Activated naive CD8-positive, alpha-beta T cell treated with anti-CD3 and anti-CD28 coated beads, Interleukin-2, amount 10 ng/mL, durations not matched to agents 7 days and 5 days (primary cell): ENCODE measurements at regions not wholly inside any gene's neighbourhood (a gene's known extent, or its start where the extent isn't known, plus 50 kb on each side); places are given as distances from the start of the nearest gene placed in this dataset.

Experiments
- ATAC-seq: fragments of 150-1000 bp; cut with Tn5 transposase; one replicate; pipeline ENCODE4 v1.10.0; 2021; ENCODE audit warnings: low read depth, moderate library complexity
- POLR2A ChIA-PET: fragments of 350-600 bp; sonication (Branson Sonifier 250); formaldehyde crosslinking; loops from one replicate; lab custom pipeline; 2021; ENCODE audit warnings: antibody characterized with exemption; lab: Charles Lee
- DNase-seq: peaks from one replicate; pipeline ENCODE4 v3.0.0; 2021
- H3K27ac Mint-ChIP-seq: one replicate; pipeline ENCODE4 v1.8.0; 2022; ENCODE audit warnings: mild to moderate bottlenecking, mixed read lengths
- H3K27me3 Mint-ChIP-seq: one replicate; pipeline ENCODE4 v1.8.0; 2022; ENCODE audit warnings: mild to moderate bottlenecking, moderate library complexity, mixed read lengths
- H3K36me3 Mint-ChIP-seq: one replicate; pipeline ENCODE4 v1.8.0; 2021; ENCODE audit warnings: mild to moderate bottlenecking, mixed read lengths
- H3K4me1 Mint-ChIP-seq: one replicate; pipeline ENCODE4 v1.8.0; 2021; ENCODE audit warnings: mixed read lengths
- H3K4me3 Mint-ChIP-seq: one replicate; pipeline ENCODE4 v1.8.0; 2022; ENCODE audit warnings: mild to moderate bottlenecking, moderate library complexity, mixed read lengths
- H3K9me3 Mint-ChIP-seq: one replicate; pipeline ENCODE4 v1.8.0; 2021; ENCODE audit warnings: mixed read lengths

GRCh38 chr4:138665851-138666250 is 349.7 kb upstream of the NOCT start:
- DNase-seq, result no peak
- Mint-ChIP-seq H3K4me3 (no peak overlapping the region), H3K27ac (no peak overlapping the region), H3K9me3 (no peaks in the 10 kb centered on the region), H3K4me1 (no peaks in the 10 kb centered on the region), H3K36me3 (no peaks in the 10 kb centered on the region), H3K27me3 (no peaks in the 10 kb centered on the region)
- POLR2A ChIA-PET, result no interaction called here
- ATAC-seq, result no peak

- Mint-ChIP-seq H3K27ac (no peak overlapping the region), H3K27me3 (no peaks in the 10 kb centered on the region), H3K9me3 (no peaks in the 10 kb centered on the region), H3K4me1 (no peaks in the 10 kb centered on the region), H3K36me3 (no peaks in the 10 kb centered on the region), H3K4me3 (no peak overlapping the region)
- POLR2A ChIA-PET, result no interaction called here
- ATAC-seq, result no peak
- no peak for DNase-seq
These were observed 351.7 kb upstream of the NOCT start for GRCh38 chr4:138663883-138664282.

GRCh38 chr4:138659812-138660316 is 355.7 kb upstream of the NOCT start:
- ATAC-seq (no peak), DNase-seq (no peak)
- POLR2A ChIA-PET, result no interaction called here
- Mint-ChIP-seq H3K27ac (no peak overlapping the region), H3K36me3 (no peaks in the 10 kb centered on the region), H3K4me3 (no peak overlapping the region), H3K9me3 (no peaks in the 10 kb centered on the region), H3K4me1 (no peaks in the 10 kb centered on the region), H3K27me3 (no peaks in the 10 kb centered on the region)

- POLR2A ChIA-PET, result no interaction called here
- Mint-ChIP-seq H3K27me3 (no peaks in the 10 kb centered on the region), H3K4me3 (no peak overlapping the region), H3K27ac (no peak overlapping the region), H3K4me1 (no peaks in the 10 kb centered on the region), H3K36me3 (no peaks in the 10 kb centered on the region), H3K9me3 (no peaks in the 10 kb centered on the region)
- ATAC-seq (no peak), DNase-seq (no peak)
These were observed 356.4 kb upstream of the NOCT start for GRCh38 chr4:138659037-138659811.

GRCh38 chr4:138658518-138658917 is 357.1 kb upstream of the NOCT start:
- Mint-ChIP-seq H3K4me1 (no peaks in the 10 kb centered on the region), H3K27me3 (no peaks in the 10 kb centered on the region), H3K9me3 (no peaks in the 10 kb centered on the region), H3K36me3 (no peaks in the 10 kb centered on the region), H3K4me3 (no peak overlapping the region), H3K27ac (no peak overlapping the region)
- DNase-seq, result no peak
- ATAC-seq, result no peak
- POLR2A ChIA-PET, result no interaction called here

- H3K27me3 Mint-ChIP-seq, result no peaks in the 10 kb centered on the region
- H3K36me3 Mint-ChIP-seq, result no peaks in the 10 kb centered on the region
- ATAC-seq, result no peak
- H3K9me3 Mint-ChIP-seq, result no peaks in the 10 kb centered on the region
- no peaks in the 10 kb centered on the region for H3K4me1 Mint-ChIP-seq
- no peak overlapping the region for H3K27ac Mint-ChIP-seq
- no peak overlapping the region for H3K4me3 Mint-ChIP-seq
- POLR2A ChIA-PET, result no interaction called here
- DNase-seq, result no peak
These were observed 358.6 kb upstream of the NOCT start for GRCh38 chr4:138656990-138657389.

GRCh38 chr4:138655985-138656384 is 359.6 kb upstream of the NOCT start:
- Mint-ChIP-seq H3K9me3 (no peaks in the 10 kb centered on the region), H3K27ac (no peak overlapping the region), H3K36me3 (no peaks in the 10 kb centered on the region), H3K4me3 (no peak overlapping the region), H3K27me3 (no peaks in the 10 kb centered on the region), H3K4me1 (no peaks in the 10 kb centered on the region)
- DNase-seq (no peak), ATAC-seq (no peak)
- POLR2A ChIA-PET, result no interaction called here

GRCh38 chr4:138655286-138655685 is 360.3 kb upstream of the NOCT start:
- no peaks in the 10 kb centered on the region for H3K9me3 Mint-ChIP-seq
- H3K27me3 Mint-ChIP-seq, result no peaks in the 10 kb centered on the region
- POLR2A ChIA-PET, result no interaction called here
- H3K4me1 Mint-ChIP-seq, result no peaks in the 10 kb centered on the region
- no peak overlapping the region for H3K4me3 Mint-ChIP-seq
- H3K27ac Mint-ChIP-seq, result no peak overlapping the region
- DNase-seq (no peak), ATAC-seq (no peak)
- H3K36me3 Mint-ChIP-seq, result no peaks in the 10 kb centered on the region

GRCh38 chr4:138650929-138651448 is 364.6 kb upstream of the NOCT start:
- no peaks in the 10 kb centered on the region for H3K9me3 Mint-ChIP-seq
- no peaks in the 10 kb centered on the region for H3K27me3 Mint-ChIP-seq
- H3K36me3 Mint-ChIP-seq, result no peaks in the 10 kb centered on the region
- H3K27ac Mint-ChIP-seq, result no peak overlapping the region
- no peak for ATAC-seq
- no peak overlapping the region for H3K4me3 Mint-ChIP-seq
- DNase-seq, result no peak
- no peaks in the 10 kb centered on the region for H3K4me1 Mint-ChIP-seq
- POLR2A ChIA-PET, result no interaction called here

- Mint-ChIP-seq H3K27me3 (no peaks in the 10 kb centered on the region), H3K4me1 (no peaks in the 10 kb centered on the region), H3K36me3 (no peaks in the 10 kb centered on the region), H3K4me3 (no peak overlapping the region), H3K9me3 (no peaks in the 10 kb centered on the region), H3K27ac (no peak overlapping the region)
- DNase-seq, result no peak
- POLR2A ChIA-PET, result no interaction called here
- ATAC-seq, result no peak
These were observed 365.1 kb upstream of the NOCT start for GRCh38 chr4:138650495-138650894.

- ATAC-seq, result no peak
- no peak overlapping the region for H3K27ac Mint-ChIP-seq
- H3K36me3 Mint-ChIP-seq, result no peaks in the 10 kb centered on the region
- no peak overlapping the region for H3K4me3 Mint-ChIP-seq
- DNase-seq, result no peak
- no peaks in the 10 kb centered on the region for H3K9me3 Mint-ChIP-seq
- H3K4me1 Mint-ChIP-seq, result no peaks in the 10 kb centered on the region
- no peaks in the 10 kb centered on the region for H3K27me3 Mint-ChIP-seq
- POLR2A ChIA-PET, result no interaction called here
These were observed 368.1 kb upstream of the NOCT start for GRCh38 chr4:138647433-138647832.

- no peak overlapping the region for H3K4me3 Mint-ChIP-seq
- H3K27ac Mint-ChIP-seq, result no peak overlapping the region
- no peaks in the 10 kb centered on the region for H3K9me3 Mint-ChIP-seq
- DNase-seq (no peak), ATAC-seq (no peak)
- H3K4me1 Mint-ChIP-seq, result no peaks in the 10 kb centered on the region
- no peaks in the 10 kb centered on the region for H3K27me3 Mint-ChIP-seq
- no peaks in the 10 kb centered on the region for H3K36me3 Mint-ChIP-seq
- POLR2A ChIA-PET, result no interaction called here
These were observed 369.2 kb upstream of the NOCT start for GRCh38 chr4:138646383-138646782.

GRCh38 chr4:138645289-138645688 is 370.3 kb upstream of the NOCT start:
- Mint-ChIP-seq H3K27ac (no peak overlapping the region), H3K27me3 (no peaks in the 10 kb centered on the region), H3K4me3 (no peak overlapping the region), H3K9me3 (no peaks in the 10 kb centered on the region), H3K36me3 (no peaks in the 10 kb centered on the region), H3K4me1 (no peaks in the 10 kb centered on the region)
- ATAC-seq (no peak), DNase-seq (no peak)
- POLR2A ChIA-PET, result no interaction called here

- Mint-ChIP-seq H3K9me3 (no peaks in the 10 kb centered on the region), H3K27me3 (no peaks in the 10 kb centered on the region), H3K36me3 (no peaks in the 10 kb centered on the region), H3K4me3 (no peak overlapping the region), H3K4me1 (no peaks in the 10 kb centered on the region), H3K27ac (no peak overlapping the region)
- DNase-seq, result no peak
- ATAC-seq, result no peak
- POLR2A ChIA-PET, result no interaction called here
These were observed 371.3 kb upstream of the NOCT start for GRCh38 chr4:138644322-138644721.
